K562 (cell line): ENCODE measurements at regions not wholly inside any gene's neighbourhood (a gene's known extent, or its start where the extent isn't known, plus 50 kb on each side); places are given as distances from the start of the nearest gene placed in this dataset.

Experiments
- DIDO1 ChIP-seq: fragments of 450-650 bp; IDR thresholded peaks from 2 replicates; pipeline ENCODE4 v1.6.1; 2016; ENCODE audit warnings: low read depth, missing biosample characterization, missing genetic modification characterization
- NR2F6 ChIP-seq: fragments of 450-650 bp; formaldehyde crosslinking; IDR thresholded peaks from 2 replicates; pipeline ENCODE4 v1.4.0; 2020; ENCODE audit warnings: mild to moderate bottlenecking
- RAD21 ChIP-seq, 2 experiments: fragments of 250-450 bp in 1 of 2; fragments of 450-650 bp in 1 of 2; sonication (Bioruptor Pico) in 1 of 2; formaldehyde crosslinking in 1 of 2; IDR thresholded peaks in 1 of 2; conservative IDR thresholded peaks in 1 of 2; 2 replicates each; pipeline versions ENCODE4 v1.4.0 to v1.8.0; 2020 to 2022; ENCODE audit warnings: mild to moderate bottlenecking in 2 of 2, moderate library complexity in 1 of 2
- SMC3 ChIP-seq: conservative IDR thresholded peaks from 2 replicates; pipeline ENCODE4 v1.6.1; 2011; ENCODE audit warnings: low read depth, low read length, improper control_type of control experiment; ENCODE audit not compliant: insufficient read depth
- SNRNP70 ChIP-seq: fragments of 200-400 bp; formaldehyde crosslinking; optimal IDR thresholded peaks from 2 replicates; pipeline ENCODE3; 2017; ENCODE audit warnings: low read depth, low read length
- ZC3H8 ChIP-seq: fragments of 450-650 bp; IDR thresholded peaks from 2 replicates; pipeline ENCODE4 v1.6.1; 2017
- ZNF583 ChIP-seq: fragments of 250-450 bp; sonication (Bioruptor Pico); IDR thresholded peaks from 2 replicates; pipeline ENCODE4 v1.4.0; 2020
- TF ChIP-seq, protein P1 (sequence below), 2 experiments: fragments of 450-650 bp; formaldehyde crosslinking in 1 of 2; IDR thresholded peaks; 2 replicates each; pipeline versions ENCODE4 v1.4.0 to v1.6.1; 2014 to 2020; ENCODE audit warnings: mild to moderate bottlenecking in 2 of 2, borderline replicate concordance in 1 of 2, low read depth in 1 of 2
- TF ChIP-seq, protein P2 (sequence below), 3 experiments: IDR thresholded peaks in 2 of 3; conservative IDR thresholded peaks in 1 of 3; 2 replicates each; pipeline ENCODE4 v1.5.1; 2011 to 2012; ENCODE audit warnings: low read length in 3 of 3, mild to moderate bottlenecking in 3 of 3, control low read depth in 2 of 3, improper control_type of control experiment in 1 of 3, inconsistent platforms in 1 of 3, low read depth in 1 of 3, mixed read lengths in 1 of 3, moderate library complexity in 1 of 3; ENCODE audit not compliant: insufficient read depth in 2 of 3
- TF ChIP-seq, protein P3 (sequence below): fragments of 250-450 bp; sonication (Bioruptor Pico); IDR thresholded peaks from 2 replicates; pipeline ENCODE4 v1.5.1; 2021; ENCODE audit warnings: mild to moderate bottlenecking

DNA sequence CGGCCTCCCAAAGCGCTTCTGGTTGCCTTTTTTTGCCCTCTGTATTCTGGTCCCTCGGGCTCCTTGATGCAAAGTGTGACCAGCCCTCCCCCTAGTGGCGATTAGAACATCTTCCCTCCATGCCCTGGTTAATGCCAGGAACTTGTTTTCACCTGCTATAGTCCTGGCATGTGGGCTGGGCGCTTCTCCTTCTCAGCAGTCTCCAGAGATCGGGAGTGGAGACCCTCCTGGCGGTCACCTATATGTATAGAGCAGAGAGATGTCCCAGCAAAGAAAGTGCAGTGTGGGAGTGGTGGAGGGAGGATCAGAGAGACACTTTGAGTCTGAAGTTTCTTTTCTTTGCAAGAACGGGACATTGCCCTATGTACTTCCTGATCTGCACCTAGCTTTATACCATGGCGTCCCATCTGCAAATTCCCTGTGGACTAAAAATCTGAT, 264.1 kb downstream of the OTUD1 start (continued):
- TF ChIP-seq, protein P1, sequence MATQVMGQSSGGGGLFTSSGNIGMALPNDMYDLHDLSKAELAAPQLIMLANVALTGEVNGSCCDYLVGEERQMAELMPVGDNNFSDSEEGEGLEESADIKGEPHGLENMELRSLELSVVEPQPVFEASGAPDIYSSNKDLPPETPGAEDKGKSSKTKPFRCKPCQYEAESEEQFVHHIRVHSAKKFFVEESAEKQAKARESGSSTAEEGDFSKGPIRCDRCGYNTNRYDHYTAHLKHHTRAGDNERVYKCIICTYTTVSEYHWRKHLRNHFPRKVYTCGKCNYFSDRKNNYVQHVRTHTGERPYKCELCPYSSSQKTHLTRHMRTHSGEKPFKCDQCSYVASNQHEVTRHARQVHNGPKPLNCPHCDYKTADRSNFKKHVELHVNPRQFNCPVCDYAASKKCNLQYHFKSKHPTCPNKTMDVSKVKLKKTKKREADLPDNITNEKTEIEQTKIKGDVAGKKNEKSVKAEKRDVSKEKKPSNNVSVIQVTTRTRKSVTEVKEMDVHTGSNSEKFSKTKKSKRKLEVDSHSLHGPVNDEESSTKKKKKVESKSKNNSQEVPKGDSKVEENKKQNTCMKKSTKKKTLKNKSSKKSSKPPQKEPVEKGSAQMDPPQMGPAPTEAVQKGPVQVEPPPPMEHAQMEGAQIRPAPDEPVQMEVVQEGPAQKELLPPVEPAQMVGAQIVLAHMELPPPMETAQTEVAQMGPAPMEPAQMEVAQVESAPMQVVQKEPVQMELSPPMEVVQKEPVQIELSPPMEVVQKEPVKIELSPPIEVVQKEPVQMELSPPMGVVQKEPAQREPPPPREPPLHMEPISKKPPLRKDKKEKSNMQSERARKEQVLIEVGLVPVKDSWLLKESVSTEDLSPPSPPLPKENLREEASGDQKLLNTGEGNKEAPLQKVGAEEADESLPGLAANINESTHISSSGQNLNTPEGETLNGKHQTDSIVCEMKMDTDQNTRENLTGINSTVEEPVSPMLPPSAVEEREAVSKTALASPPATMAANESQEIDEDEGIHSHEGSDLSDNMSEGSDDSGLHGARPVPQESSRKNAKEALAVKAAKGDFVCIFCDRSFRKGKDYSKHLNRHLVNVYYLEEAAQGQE (IDR thresholded peaks at IDR 0.05; ENCODE audit: borderline replicate concordance): peak; percentile 33; the same call in 1 of the 2 replicates
- TF ChIP-seq, protein P1 (CRISPR knock-in tag; IDR thresholded peaks at IDR 0.05; ENCODE audit: low read depth): no peak
- TF ChIP-seq SMC3 (peak; percentile 46; the same call in 1 of the 2 replicates), SNRNP70 (no peak), NR2F6 (no peak), ZC3H8 (no peak), DIDO1 (no peak), RAD21 (CRISPR knock-in tag; conservative IDR thresholded peaks at IDR 0.05 in 1 of 2, IDR thresholded peaks at IDR 0.05 in 1 of 2) (peak; percentile 40 to 51), ZNF583 (no peak)
- TF ChIP-seq, protein P2, sequence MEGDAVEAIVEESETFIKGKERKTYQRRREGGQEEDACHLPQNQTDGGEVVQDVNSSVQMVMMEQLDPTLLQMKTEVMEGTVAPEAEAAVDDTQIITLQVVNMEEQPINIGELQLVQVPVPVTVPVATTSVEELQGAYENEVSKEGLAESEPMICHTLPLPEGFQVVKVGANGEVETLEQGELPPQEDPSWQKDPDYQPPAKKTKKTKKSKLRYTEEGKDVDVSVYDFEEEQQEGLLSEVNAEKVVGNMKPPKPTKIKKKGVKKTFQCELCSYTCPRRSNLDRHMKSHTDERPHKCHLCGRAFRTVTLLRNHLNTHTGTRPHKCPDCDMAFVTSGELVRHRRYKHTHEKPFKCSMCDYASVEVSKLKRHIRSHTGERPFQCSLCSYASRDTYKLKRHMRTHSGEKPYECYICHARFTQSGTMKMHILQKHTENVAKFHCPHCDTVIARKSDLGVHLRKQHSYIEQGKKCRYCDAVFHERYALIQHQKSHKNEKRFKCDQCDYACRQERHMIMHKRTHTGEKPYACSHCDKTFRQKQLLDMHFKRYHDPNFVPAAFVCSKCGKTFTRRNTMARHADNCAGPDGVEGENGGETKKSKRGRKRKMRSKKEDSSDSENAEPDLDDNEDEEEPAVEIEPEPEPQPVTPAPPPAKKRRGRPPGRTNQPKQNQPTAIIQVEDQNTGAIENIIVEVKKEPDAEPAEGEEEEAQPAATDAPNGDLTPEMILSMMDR (IDR thresholded peaks at IDR 0.05 in 2 of 3, conservative IDR thresholded peaks at IDR 0.05 in 1 of 3; ENCODE audit: insufficient read depth in 2 of 3, low read depth in 1 of 3, low read length in 3 of 3): peak; percentile 52 to 57 (median 55)
- TF ChIP-seq, protein P3, sequence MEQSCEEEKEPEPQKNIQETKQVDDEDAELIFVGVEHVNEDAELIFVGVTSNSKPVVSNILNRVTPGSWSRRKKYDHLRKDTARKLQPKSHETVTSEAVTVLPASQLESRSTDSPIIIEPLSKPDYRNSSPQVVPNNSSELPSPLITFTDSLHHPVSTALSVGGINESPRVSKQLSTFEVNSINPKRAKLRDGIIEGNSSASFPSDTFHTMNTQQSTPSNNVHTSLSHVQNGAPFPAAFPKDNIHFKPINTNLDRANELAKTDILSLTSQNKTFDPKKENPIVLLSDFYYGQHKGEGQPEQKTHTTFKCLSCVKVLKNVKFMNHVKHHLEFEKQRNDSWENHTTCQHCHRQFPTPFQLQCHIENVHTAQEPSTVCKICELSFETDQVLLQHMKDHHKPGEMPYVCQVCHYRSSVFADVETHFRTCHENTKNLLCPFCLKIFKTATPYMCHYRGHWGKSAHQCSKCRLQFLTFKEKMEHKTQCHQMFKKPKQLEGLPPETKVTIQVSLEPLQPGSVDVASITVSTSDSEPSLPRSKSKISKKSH: no peak
